Panc1 (cell line): ENCODE measurements at regions not wholly inside any gene's neighbourhood (a gene's known extent, or its start where the extent isn't known, plus 50 kb on each side); places are given as distances from the start of the nearest gene placed in this dataset.

Experiments
- ATAC-seq: fragments of 200-7000 bp; cut with Tn5 transposase; 2 replicates; pipeline ENCODE4 v1.9.1; 2020; ENCODE audit warnings: mild to moderate bottlenecking, moderate library complexity
- BruUV-seq: library from RNA; stranded (reverse); fragments of 400-500 nt; replicated peaks from 2 replicates; lab custom pipeline; 2021; lab: Mats Ljungman, UMichigan
- CTCF ChIA-PET: fragments of 300-600 bp; sonication (Branson Sonifier 250); formaldehyde crosslinking; loops from one replicate; lab custom pipeline; 2022; ENCODE audit warnings: antibody characterized with exemption; lab: Charles Lee
- POLR2A ChIA-PET: fragments of 300-600 bp; sonication (Branson Sonifier 250); formaldehyde crosslinking; loops from one replicate; lab custom pipeline; 2022; ENCODE audit warnings: antibody characterized with exemption; lab: Charles Lee
- DNase-seq: peaks from one replicate; pipeline ENCODE4 v3.0.0-alpha.2; 2010; ENCODE audit warnings: low read depth, low spot score
- H3K27ac ChIP-seq: 2 replicates; pipeline ENCODE4 v1.5.1; 2011; ENCODE audit warnings: mild to moderate bottlenecking, low read length, inconsistent platforms
- H3K27me3 ChIP-seq: fragments of 200-500 bp; sonication (Bioruptor generic); 2 replicates; pipeline ENCODE4 v1.6.0; 2014; ENCODE audit warnings: low read length, inconsistent platforms; ENCODE audit not compliant: control insufficient read depth, insufficient read depth
- H3K36me3 ChIP-seq: fragments of 200-500 bp; sonication (Bioruptor generic); 2 replicates; pipeline ENCODE4 v1.5.1; 2014; ENCODE audit warnings: inconsistent platforms, mild to moderate bottlenecking, low read length, moderate library complexity; ENCODE audit not compliant: control insufficient read depth, insufficient read depth
- H3K4me1 ChIP-seq: 2 replicates; pipeline ENCODE4 v1.5.1; 2011; ENCODE audit warnings: inconsistent platforms, mild to moderate bottlenecking, low read length, moderate library complexity; ENCODE audit not compliant: control insufficient read depth, insufficient read depth
- H3K4me3 ChIP-seq, 2 experiments: 2 replicates each; pipeline ENCODE4 v1.5.1; 2011 to 2012; ENCODE audit warnings: low read depth in 2 of 2, low read length in 2 of 2, mild to moderate bottlenecking in 2 of 2, inconsistent platforms in 1 of 2, moderate library complexity in 1 of 2
- H3K9me3 ChIP-seq: fragments of 200-500 bp; sonication (Bioruptor generic); 2 replicates; pipeline ENCODE4 v1.5.1; 2014; ENCODE audit warnings: low read depth, mild to moderate bottlenecking, inconsistent platforms, low read length, moderate library complexity; ENCODE audit not compliant: control insufficient read depth, insufficient read depth
- POLR2AphosphoS5 ChIP-seq: IDR thresholded peaks from 2 replicates; pipeline ENCODE4 v1.6.1; 2012; ENCODE audit warnings: mild to moderate bottlenecking, low read depth, low read length, moderate library complexity
- SIN3A ChIP-seq: IDR thresholded peaks from 2 replicates; pipeline ENCODE4 v1.6.1; 2012; ENCODE audit warnings: low read depth, mild to moderate bottlenecking, low read length, moderate library complexity, borderline replicate concordance; ENCODE audit not compliant: insufficient read depth
- TCF7L2 ChIP-seq: IDR thresholded peaks from 2 replicates; pipeline ENCODE4 v1.6.1; 2011; ENCODE audit warnings: mild to moderate bottlenecking, low read depth, low read length, inconsistent platforms
- in situ Hi-C: cut with HindIII; loops from 2 replicates; pipeline ENCODE4 v1.10.0; 2016; ENCODE audit warnings: low sequenced_read_pairs, low pct_unique_long_range_greater_than_20kb
- intact Hi-C: fragments of 100-400 bp; cut with micrococcal nuclease; formaldehyde crosslinking; loops from one replicate; pipeline ENCODE4 v1.10.0; 2022; ENCODE audit not compliant: unreplicated experiment
- TF ChIP-seq, protein P1 (sequence below), 2 experiments: IDR thresholded peaks; 2 replicates each; pipeline ENCODE4 v1.6.1; 2011 to 2012; ENCODE audit warnings: low read depth in 2 of 2, control low read depth in 1 of 2, low read length in 1 of 2, mild to moderate bottlenecking in 1 of 2, moderate library complexity in 1 of 2; ENCODE audit not compliant: insufficient read depth in 1 of 2
- TF ChIP-seq, protein P2 (sequence below): fragments of 450-650 bp; IDR thresholded peaks from 2 replicates; pipeline ENCODE4 v1.5.1; 2017; ENCODE audit warnings: mild to moderate bottlenecking

DNA sequence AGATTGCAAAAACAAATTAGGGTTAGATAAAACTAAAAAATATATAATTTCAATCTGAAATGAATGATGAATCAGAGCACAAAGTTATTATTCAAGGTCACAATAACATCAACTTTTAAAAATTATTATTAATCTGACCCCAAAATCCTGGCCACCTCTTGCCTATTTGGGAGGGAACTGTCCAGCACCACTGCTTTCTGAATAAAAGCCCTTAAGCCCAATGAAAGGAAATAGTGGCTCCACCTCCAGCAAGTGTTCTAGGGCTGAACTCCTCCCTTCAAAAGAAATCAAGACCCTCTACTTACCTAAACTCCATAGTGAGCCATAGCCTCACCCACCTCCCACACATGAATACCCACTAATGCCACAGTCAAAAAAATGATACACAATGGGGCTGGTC lies 208.2 kb downstream of the PARM1 start:
- ATAC-seq (no peak), DNase-seq (no peak)
- intact Hi-C loops, result no loop called here
- TF ChIP-seq, protein P1, sequence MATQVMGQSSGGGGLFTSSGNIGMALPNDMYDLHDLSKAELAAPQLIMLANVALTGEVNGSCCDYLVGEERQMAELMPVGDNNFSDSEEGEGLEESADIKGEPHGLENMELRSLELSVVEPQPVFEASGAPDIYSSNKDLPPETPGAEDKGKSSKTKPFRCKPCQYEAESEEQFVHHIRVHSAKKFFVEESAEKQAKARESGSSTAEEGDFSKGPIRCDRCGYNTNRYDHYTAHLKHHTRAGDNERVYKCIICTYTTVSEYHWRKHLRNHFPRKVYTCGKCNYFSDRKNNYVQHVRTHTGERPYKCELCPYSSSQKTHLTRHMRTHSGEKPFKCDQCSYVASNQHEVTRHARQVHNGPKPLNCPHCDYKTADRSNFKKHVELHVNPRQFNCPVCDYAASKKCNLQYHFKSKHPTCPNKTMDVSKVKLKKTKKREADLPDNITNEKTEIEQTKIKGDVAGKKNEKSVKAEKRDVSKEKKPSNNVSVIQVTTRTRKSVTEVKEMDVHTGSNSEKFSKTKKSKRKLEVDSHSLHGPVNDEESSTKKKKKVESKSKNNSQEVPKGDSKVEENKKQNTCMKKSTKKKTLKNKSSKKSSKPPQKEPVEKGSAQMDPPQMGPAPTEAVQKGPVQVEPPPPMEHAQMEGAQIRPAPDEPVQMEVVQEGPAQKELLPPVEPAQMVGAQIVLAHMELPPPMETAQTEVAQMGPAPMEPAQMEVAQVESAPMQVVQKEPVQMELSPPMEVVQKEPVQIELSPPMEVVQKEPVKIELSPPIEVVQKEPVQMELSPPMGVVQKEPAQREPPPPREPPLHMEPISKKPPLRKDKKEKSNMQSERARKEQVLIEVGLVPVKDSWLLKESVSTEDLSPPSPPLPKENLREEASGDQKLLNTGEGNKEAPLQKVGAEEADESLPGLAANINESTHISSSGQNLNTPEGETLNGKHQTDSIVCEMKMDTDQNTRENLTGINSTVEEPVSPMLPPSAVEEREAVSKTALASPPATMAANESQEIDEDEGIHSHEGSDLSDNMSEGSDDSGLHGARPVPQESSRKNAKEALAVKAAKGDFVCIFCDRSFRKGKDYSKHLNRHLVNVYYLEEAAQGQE (IDR thresholded peaks at IDR 0.05; ENCODE audit: insufficient read depth in 1 of 2, low read depth in 2 of 2, low read length in 1 of 2), result peak in 1 of 2 experiments; percentile 33; a peak in 1 of 4 replicates
- no peak for TF ChIP-seq TCF7L2
- in situ Hi-C loops, result no loop called here
- no peaks in the 10 kb centered on the region for H3K4me1 ChIP-seq
- no peaks in the 10 kb centered on the region for H3K9me3 ChIP-seq
- no peak overlapping the region for H3K4me3 ChIP-seq
- ChIA-PET CTCF (no interaction called here), POLR2A (no interaction called here)
- BruUV-seq, result no TSS peak
- no peaks in the 10 kb centered on the region for H3K36me3 ChIP-seq
- H3K27me3 ChIP-seq, result no peaks in the 10 kb centered on the region
- H3K27ac ChIP-seq, result no peak overlapping the region

DNA sequence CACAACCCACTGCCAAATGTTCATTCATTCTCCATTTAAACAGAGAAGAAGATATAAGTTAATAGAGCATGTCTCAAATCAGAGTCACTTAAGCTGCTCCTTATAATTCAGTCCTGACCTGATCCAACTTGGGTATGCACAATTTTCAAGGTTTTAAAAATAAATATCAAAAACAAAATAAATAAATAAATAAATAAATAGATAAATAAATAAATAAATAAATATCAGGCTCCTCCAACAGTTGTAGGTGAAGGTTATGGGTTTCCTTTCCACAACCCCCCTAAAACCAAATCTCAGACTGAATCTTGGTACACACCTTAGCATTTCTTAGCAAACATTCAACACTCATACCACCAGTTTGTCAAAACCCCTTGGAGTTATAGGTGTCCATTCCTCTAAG lies 204.4 kb downstream of the PARM1 start:
- Histone ChIP-seq H3K4me1 (no peaks in the 10 kb centered on the region), H3K4me3 (no peak overlapping the region), H3K36me3 (no peaks in the 10 kb centered on the region), H3K27ac (no peak overlapping the region), H3K9me3 (no peaks in the 10 kb centered on the region), H3K27me3 (no peaks in the 10 kb centered on the region)
- POLR2A ChIA-PET, result no interaction called here
- TF ChIP-seq POLR2AphosphoS5 (no peak), SIN3A (no peak), TCF7L2 (no peak)
- TF ChIP-seq, protein P2, sequence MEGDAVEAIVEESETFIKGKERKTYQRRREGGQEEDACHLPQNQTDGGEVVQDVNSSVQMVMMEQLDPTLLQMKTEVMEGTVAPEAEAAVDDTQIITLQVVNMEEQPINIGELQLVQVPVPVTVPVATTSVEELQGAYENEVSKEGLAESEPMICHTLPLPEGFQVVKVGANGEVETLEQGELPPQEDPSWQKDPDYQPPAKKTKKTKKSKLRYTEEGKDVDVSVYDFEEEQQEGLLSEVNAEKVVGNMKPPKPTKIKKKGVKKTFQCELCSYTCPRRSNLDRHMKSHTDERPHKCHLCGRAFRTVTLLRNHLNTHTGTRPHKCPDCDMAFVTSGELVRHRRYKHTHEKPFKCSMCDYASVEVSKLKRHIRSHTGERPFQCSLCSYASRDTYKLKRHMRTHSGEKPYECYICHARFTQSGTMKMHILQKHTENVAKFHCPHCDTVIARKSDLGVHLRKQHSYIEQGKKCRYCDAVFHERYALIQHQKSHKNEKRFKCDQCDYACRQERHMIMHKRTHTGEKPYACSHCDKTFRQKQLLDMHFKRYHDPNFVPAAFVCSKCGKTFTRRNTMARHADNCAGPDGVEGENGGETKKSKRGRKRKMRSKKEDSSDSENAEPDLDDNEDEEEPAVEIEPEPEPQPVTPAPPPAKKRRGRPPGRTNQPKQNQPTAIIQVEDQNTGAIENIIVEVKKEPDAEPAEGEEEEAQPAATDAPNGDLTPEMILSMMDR, result no peak
- TF ChIP-seq, protein P1 (IDR thresholded peaks at IDR 0.05; ENCODE audit: insufficient read depth in 1 of 2, low read depth in 2 of 2, low read length in 1 of 2), result no peak
- ATAC-seq (no peak), DNase-seq (no peak)
- in situ Hi-C loops (no loop called here), intact Hi-C loops (no loop called here)
- CTCF ChIA-PET, result no interaction called here
- no TSS peak for BruUV-seq
